Endothelial cell of umbilical vein (primary cell): ENCODE measurements at regions not wholly inside any gene's neighbourhood (a gene's known extent, or its start where the extent isn't known, plus 50 kb on each side); places are given as distances from the start of the nearest gene placed in this dataset.

ENCODE experiments used
- BruUV-seq: library from RNA; stranded (reverse); fragments of 400-500 nt; replicated peaks from 2 replicates; lab custom pipeline; 2021; lab: Mats Ljungman, UMichigan
- CTCF ChIA-PET: fragments of 300-600, 350-600 bp; sonication (Branson Sonifier 250); formaldehyde crosslinking; loops from one replicate; lab custom pipeline; 2021; ENCODE audit warnings: antibody characterized with exemption, inconsistent platforms; lab: Charles Lee
- POLR2A ChIA-PET: fragments of 300-600, 350-600 bp; sonication (Branson Sonifier 250); formaldehyde crosslinking; loops from one replicate; lab custom pipeline; 2021; ENCODE audit warnings: antibody characterized with exemption, inconsistent platforms; lab: Charles Lee
- DNase-seq: peaks from one replicate; pipeline ENCODE4 v3.0.0-alpha.2; 2011; ENCODE audit warnings: low read depth, low spot score
- FAIRE-seq: peaks from 2 replicates; lab custom pipeline; 2011; peaks lifted over from hg19 to GRCh38; lab: Jason Lieb, UNC
- H2AFZ ChIP-seq: 2 replicates; pipeline ENCODE4 v1.6.0; 2012; ENCODE audit warnings: low read depth, low read length, control low read depth, inconsistent platforms
- H3K27ac ChIP-seq: 2 replicates; pipeline ENCODE4 v1.5.1; 2011; ENCODE audit warnings: low read depth, mild to moderate bottlenecking, control low read depth, low read length, moderate library complexity; ENCODE audit not compliant: insufficient read depth
- H3K27me3 ChIP-seq, 2 experiments: 2 replicates each; pipeline versions ENCODE4 v1.6.0 to v1.6.1; 2011; ENCODE audit warnings: low read length in 2 of 2, mixed read lengths in 1 of 2; ENCODE audit not compliant: control insufficient read depth in 2 of 2, insufficient read depth in 2 of 2
- H3K36me3 ChIP-seq, 2 experiments: 2 replicates in 1 of 2; 3 replicates in 1 of 2; pipeline ENCODE4 v1.5.1; 2011; ENCODE audit warnings: low read length in 2 of 2, mild to moderate bottlenecking in 1 of 2, moderate library complexity in 1 of 2; ENCODE audit not compliant: control insufficient read depth in 2 of 2, insufficient read depth in 2 of 2; ENCODE audit errors: extremely low read depth in 1 of 2
- H3K4me1 ChIP-seq: 3 replicates; pipeline ENCODE4 v1.5.1; 2011; ENCODE audit warnings: mild to moderate bottlenecking, low read length; ENCODE audit not compliant: control insufficient read depth, insufficient read depth; ENCODE audit errors: extremely low read depth
- H3K4me2 ChIP-seq: 2 replicates; pipeline ENCODE4 v1.6.1; 2011; ENCODE audit warnings: low read length, control low read depth, mixed read lengths; ENCODE audit not compliant: insufficient read depth
- H3K4me3 ChIP-seq, 3 experiments: fragments of 200-600 bp in 1 of 3; sonication (generic), shearing (Covaris generic) in 1 of 3; replicated peaks in 1 of 3; 2 replicates each; pipeline ENCODE4 v1.5.1; 2011 to 2016; ENCODE audit warnings: control low read depth in 3 of 3, low read length in 3 of 3, mild to moderate bottlenecking in 2 of 3, inconsistent platforms in 1 of 3, low read depth in 1 of 3, moderate library complexity in 1 of 3; ENCODE audit not compliant: insufficient read depth in 1 of 3
- H3K79me2 ChIP-seq: 2 replicates; pipeline ENCODE4 v1.6.0; 2012; ENCODE audit warnings: low read length, inconsistent platforms; ENCODE audit not compliant: control insufficient read depth, insufficient read depth
- H3K9ac ChIP-seq: replicated peaks from 2 replicates; pipeline ENCODE3; 2011; ENCODE audit warnings: low read length, control low read depth; ENCODE audit not compliant: insufficient read depth; ENCODE audit errors: extremely low read depth
- H3K9me1 ChIP-seq: replicated peaks from 3 replicates; pipeline ENCODE4 v1.6.0; 2011; ENCODE audit warnings: mild to moderate bottlenecking, low read length; ENCODE audit not compliant: control insufficient read depth, insufficient read depth; ENCODE audit errors: extremely low read depth
- H3K9me3 ChIP-seq: replicated peaks from 2 replicates; pipeline ENCODE4 v1.5.1; 2012; ENCODE audit warnings: low read length, inconsistent platforms; ENCODE audit not compliant: control insufficient read depth, insufficient read depth
- H4K20me1 ChIP-seq: replicated peaks from 2 replicates; pipeline ENCODE3; 2011; ENCODE audit warnings: mild to moderate bottlenecking, low read length; ENCODE audit not compliant: control insufficient read depth, insufficient read depth; ENCODE audit errors: extremely low read depth
- FOS ChIP-seq: IDR thresholded peaks from 2 replicates; pipeline ENCODE4 v1.6.1; 2011; ENCODE audit warnings: mild to moderate bottlenecking, low read length, moderate library complexity, borderline replicate concordance; ENCODE audit not compliant: insufficient read depth
- MYC ChIP-seq: IDR thresholded peaks from one replicate; pipeline ENCODE4 v1.6.1; 2011; ENCODE audit warnings: mild to moderate bottlenecking, low read depth, low read length
- POLR2A ChIP-seq: IDR thresholded peaks from 2 replicates; pipeline ENCODE4 v1.6.1; 2012; ENCODE audit warnings: low read depth, mild to moderate bottlenecking, control low read depth, low read length
- dilution Hi-C: fragments of 300-500 bp; cut with MboI; formaldehyde crosslinking; loops from one replicate; pipeline ENCODE4 v1.15.0; 2019; ENCODE audit warnings: low sequenced_read_pairs; ENCODE audit not compliant: extremely low pct_ligation_motif_present
- intact Hi-C: fragments of 100-400 bp; cut with micrococcal nuclease; formaldehyde crosslinking; loops from one replicate; pipeline ENCODE4 v1.10.0; 2022

- no peaks in the 10 kb centered on the region for H4K20me1 ChIP-seq
- H3K4me1 ChIP-seq: peaks cover 21% of the 10 kb centered on the region
- H3K27ac ChIP-seq: no peak overlapping the region
- H3K27me3 ChIP-seq: no peaks in the 10 kb centered on the region
- no peaks in the 10 kb centered on the region for H3K9me3 ChIP-seq
- TF ChIP-seq MYC (no peak), FOS (no peak)
- CTCF ChIA-PET: no interaction called here
- no peak for FAIRE-seq
- DNase-seq: no peak
- H3K9ac ChIP-seq: no peak overlapping the region
- no peaks in the 10 kb centered on the region for H3K36me3 ChIP-seq
- no peak overlapping the region for H3K4me3 ChIP-seq
- dilution Hi-C loops: no loop called here
- POLR2A ChIA-PET: no interaction called here
- intact Hi-C loops: no loop called here
- no peak overlapping the region for H3K4me2 ChIP-seq
- no peaks in the 10 kb centered on the region for H3K9me1 ChIP-seq
- no peaks in the 10 kb centered on the region for H3K79me2 ChIP-seq
- BruUV-seq: no TSS peak
- no peak overlapping the region for H2AFZ ChIP-seq
Measured at GRCh38 chr7:41183741-41184140, 519.1 kb downstream of the INHBA start.

GRCh38 chr7:41182782-41183181 is 520.1 kb downstream of the INHBA start:
- Histone ChIP-seq H3K9me3 (no peaks in the 10 kb centered on the region), H2AFZ (peak overlapping the region; percentile 23), H3K79me2 (no peaks in the 10 kb centered on the region), H3K4me1 (peaks cover 12% of the 10 kb centered on the region), H4K20me1 (no peaks in the 10 kb centered on the region), H3K4me2 (no peak overlapping the region), H3K9me1 (no peaks in the 10 kb centered on the region), H3K27ac (no peak overlapping the region), H3K4me3 (no peak overlapping the region), H3K27me3 (no peaks in the 10 kb centered on the region), H3K9ac (no peak overlapping the region), H3K36me3 (no peaks in the 10 kb centered on the region)
- DNase-seq: no peak
- POLR2A ChIA-PET: no interaction called here
- no peak for TF ChIP-seq POLR2A
- TF ChIP-seq MYC: no peak
- intact Hi-C loops: no loop called here
- CTCF ChIA-PET: interaction anchor here (1.3 kb wide), 1 partner anchor 180 kb away, joined by 4 read pairs; no protein-coding TSS in a partner anchor
- dilution Hi-C loops: no loop called here
- no peak for FAIRE-seq
- no TSS peak for BruUV-seq
